DND-41 (cell line): ENCODE measurements at regions not wholly inside any gene's neighbourhood (a gene's known extent, or its start where the extent isn't known, plus 50 kb on each side); places are given as distances from the start of the nearest gene placed in this dataset.

Experiments used
- EZH2 ChIP-seq: IDR thresholded peaks from 3 replicates; pipeline ENCODE4 v1.6.1; 2012; ENCODE audit warnings: borderline replicate concordance, low read depth, mild to moderate bottlenecking, moderate library complexity, low read length, inconsistent platforms; ENCODE audit not compliant: severe bottlenecking
- TF ChIP-seq, protein P1 (sequence below): IDR thresholded peaks from 2 replicates; pipeline ENCODE4 v1.5.1; 2012; ENCODE audit warnings: borderline replicate concordance, low read length, moderate library complexity, mild to moderate bottlenecking; ENCODE audit not compliant: poor library complexity, severe bottlenecking; ENCODE audit errors: extremely low read depth

DNA sequence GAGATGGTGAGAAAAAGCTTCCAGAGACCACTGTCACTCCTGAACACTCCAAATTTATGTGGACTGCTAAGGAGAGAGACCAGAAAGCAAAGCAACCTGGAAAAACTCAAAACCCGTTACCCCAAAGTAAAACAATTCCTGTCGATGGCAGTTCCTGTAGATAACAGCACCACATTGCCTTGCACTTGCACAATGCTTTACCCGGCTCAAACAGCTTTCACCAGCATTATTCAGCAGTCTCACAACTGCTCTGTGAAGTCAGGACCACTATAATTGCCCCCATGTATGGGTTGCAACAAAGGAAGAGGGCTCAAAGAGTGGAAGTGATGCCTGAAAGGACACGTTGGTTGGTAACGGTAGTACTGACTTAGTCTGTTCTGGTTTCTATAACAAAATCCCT lies 234.8 kb downstream of the BCOR start:
- TF ChIP-seq, protein P1, sequence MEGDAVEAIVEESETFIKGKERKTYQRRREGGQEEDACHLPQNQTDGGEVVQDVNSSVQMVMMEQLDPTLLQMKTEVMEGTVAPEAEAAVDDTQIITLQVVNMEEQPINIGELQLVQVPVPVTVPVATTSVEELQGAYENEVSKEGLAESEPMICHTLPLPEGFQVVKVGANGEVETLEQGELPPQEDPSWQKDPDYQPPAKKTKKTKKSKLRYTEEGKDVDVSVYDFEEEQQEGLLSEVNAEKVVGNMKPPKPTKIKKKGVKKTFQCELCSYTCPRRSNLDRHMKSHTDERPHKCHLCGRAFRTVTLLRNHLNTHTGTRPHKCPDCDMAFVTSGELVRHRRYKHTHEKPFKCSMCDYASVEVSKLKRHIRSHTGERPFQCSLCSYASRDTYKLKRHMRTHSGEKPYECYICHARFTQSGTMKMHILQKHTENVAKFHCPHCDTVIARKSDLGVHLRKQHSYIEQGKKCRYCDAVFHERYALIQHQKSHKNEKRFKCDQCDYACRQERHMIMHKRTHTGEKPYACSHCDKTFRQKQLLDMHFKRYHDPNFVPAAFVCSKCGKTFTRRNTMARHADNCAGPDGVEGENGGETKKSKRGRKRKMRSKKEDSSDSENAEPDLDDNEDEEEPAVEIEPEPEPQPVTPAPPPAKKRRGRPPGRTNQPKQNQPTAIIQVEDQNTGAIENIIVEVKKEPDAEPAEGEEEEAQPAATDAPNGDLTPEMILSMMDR = no peak
- TF ChIP-seq EZH2 = no peak
